Ishikawa (cell line): ENCODE measurements at regions not wholly inside any gene's neighbourhood (a gene's known extent, or its start where the extent isn't known, plus 50 kb on each side); places are given as distances from the start of the nearest gene placed in this dataset.

Experiments used
- CEBPB ChIP-seq: IDR thresholded peaks from 2 replicates; pipeline ENCODE4 v1.6.1; 2012
- CREB1 ChIP-seq: IDR thresholded peaks from 2 replicates; pipeline ENCODE4 v1.6.1; 2012; ENCODE audit warnings: low read depth
- EGR1 ChIP-seq: IDR thresholded peaks from 2 replicates; pipeline ENCODE4 v1.6.1; 2012
- EP300 ChIP-seq: IDR thresholded peaks from 2 replicates; pipeline ENCODE4 v1.6.1; 2012; ENCODE audit warnings: borderline replicate concordance
- FOXM1 ChIP-seq: IDR thresholded peaks from 2 replicates; pipeline ENCODE4 v1.6.1; 2012; ENCODE audit warnings: low read depth, borderline replicate concordance
- RAD21 ChIP-seq: IDR thresholded peaks from 2 replicates; pipeline ENCODE4 v1.6.1; 2012; ENCODE audit warnings: low read depth
- TCF12 ChIP-seq: IDR thresholded peaks from 2 replicates; pipeline ENCODE4 v1.6.1; 2012; ENCODE audit warnings: low read depth
- TEAD4 ChIP-seq: IDR thresholded peaks from 2 replicates; pipeline ENCODE4 v1.6.1; 2012
- TF ChIP-seq, protein P1 (sequence below): IDR thresholded peaks from 2 replicates; pipeline ENCODE4 v1.6.1; 2012
- TF ChIP-seq, protein P2 (sequence below): IDR thresholded peaks from 2 replicates; pipeline ENCODE4 v1.6.1; 2012; ENCODE audit warnings: low read depth, mild to moderate bottlenecking
- TF ChIP-seq, protein P3 (sequence below): IDR thresholded peaks from 2 replicates; pipeline ENCODE4 v1.6.1; 2012

DNA sequence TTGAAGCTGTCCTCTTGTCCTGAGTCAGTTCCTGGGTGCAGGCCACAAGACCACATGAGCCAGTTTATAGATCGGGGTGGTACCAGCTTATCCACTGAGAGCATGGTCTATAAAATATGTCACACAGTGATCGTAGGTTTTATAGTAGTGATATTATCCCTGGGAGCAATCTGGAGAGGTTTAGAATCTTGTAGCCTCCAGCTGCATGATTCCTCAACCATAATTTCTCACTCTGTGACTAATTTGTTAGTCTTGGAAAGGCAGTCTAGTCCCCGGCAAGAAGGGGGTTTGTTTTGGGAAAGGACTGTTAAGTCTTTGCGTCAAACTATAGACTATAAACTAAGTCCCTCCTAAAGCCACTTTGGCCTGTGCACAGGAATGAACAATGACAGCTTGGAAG, 693.0 kb upstream of the CADM2 start:
- TF ChIP-seq EGR1 = no peak
- TF ChIP-seq RAD21 = no peak
- TF ChIP-seq EP300 = no peak
- no peak for TF ChIP-seq CREB1
- TF ChIP-seq FOXM1 = no peak
- TF ChIP-seq, protein P1, sequence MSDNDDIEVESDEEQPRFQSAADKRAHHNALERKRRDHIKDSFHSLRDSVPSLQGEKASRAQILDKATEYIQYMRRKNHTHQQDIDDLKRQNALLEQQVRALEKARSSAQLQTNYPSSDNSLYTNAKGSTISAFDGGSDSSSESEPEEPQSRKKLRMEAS = no peak
- TF ChIP-seq, protein P2, sequence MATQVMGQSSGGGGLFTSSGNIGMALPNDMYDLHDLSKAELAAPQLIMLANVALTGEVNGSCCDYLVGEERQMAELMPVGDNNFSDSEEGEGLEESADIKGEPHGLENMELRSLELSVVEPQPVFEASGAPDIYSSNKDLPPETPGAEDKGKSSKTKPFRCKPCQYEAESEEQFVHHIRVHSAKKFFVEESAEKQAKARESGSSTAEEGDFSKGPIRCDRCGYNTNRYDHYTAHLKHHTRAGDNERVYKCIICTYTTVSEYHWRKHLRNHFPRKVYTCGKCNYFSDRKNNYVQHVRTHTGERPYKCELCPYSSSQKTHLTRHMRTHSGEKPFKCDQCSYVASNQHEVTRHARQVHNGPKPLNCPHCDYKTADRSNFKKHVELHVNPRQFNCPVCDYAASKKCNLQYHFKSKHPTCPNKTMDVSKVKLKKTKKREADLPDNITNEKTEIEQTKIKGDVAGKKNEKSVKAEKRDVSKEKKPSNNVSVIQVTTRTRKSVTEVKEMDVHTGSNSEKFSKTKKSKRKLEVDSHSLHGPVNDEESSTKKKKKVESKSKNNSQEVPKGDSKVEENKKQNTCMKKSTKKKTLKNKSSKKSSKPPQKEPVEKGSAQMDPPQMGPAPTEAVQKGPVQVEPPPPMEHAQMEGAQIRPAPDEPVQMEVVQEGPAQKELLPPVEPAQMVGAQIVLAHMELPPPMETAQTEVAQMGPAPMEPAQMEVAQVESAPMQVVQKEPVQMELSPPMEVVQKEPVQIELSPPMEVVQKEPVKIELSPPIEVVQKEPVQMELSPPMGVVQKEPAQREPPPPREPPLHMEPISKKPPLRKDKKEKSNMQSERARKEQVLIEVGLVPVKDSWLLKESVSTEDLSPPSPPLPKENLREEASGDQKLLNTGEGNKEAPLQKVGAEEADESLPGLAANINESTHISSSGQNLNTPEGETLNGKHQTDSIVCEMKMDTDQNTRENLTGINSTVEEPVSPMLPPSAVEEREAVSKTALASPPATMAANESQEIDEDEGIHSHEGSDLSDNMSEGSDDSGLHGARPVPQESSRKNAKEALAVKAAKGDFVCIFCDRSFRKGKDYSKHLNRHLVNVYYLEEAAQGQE = no peak
- no peak for TF ChIP-seq TEAD4
- TF ChIP-seq, protein P3, sequence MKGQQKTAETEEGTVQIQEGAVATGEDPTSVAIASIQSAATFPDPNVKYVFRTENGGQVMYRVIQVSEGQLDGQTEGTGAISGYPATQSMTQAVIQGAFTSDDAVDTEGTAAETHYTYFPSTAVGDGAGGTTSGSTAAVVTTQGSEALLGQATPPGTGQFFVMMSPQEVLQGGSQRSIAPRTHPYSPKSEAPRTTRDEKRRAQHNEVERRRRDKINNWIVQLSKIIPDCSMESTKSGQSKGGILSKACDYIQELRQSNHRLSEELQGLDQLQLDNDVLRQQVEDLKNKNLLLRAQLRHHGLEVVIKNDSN = no peak
- no peak for TF ChIP-seq CEBPB
- no peak for TF ChIP-seq TCF12
